GM12878 (cell line): ENCODE measurements at regions not wholly inside any gene's neighbourhood (a gene's known extent, or its start where the extent isn't known, plus 50 kb on each side); places are given as distances from the start of the nearest gene placed in this dataset.

Experiments
- ATAC-seq: fragments of 200-7000 bp; cut with Tn5 transposase; 3 replicates; pipeline ENCODE4 v1.9.1; 2020; ENCODE audit warnings: mild to moderate bottlenecking, moderate library complexity
- BruUV-seq: library from RNA; stranded (reverse); fragments of 400-500 nt; replicated peaks from 2 replicates; lab custom pipeline; 2021; lab: Mats Ljungman, UMichigan
- CTCF ChIA-PET: fragments of 300-600 bp; sonication (Branson Sonifier 250); formaldehyde crosslinking; extraction: SDS; loops from one replicate; lab custom pipeline; 2021; ENCODE audit warnings: inconsistent platforms; lab: Yijun Ruan, JAX
- POLR2A ChIA-PET: fragments of 350-600 bp; formaldehyde crosslinking; extraction: SDS; loops from one replicate; lab custom pipeline; 2021; ENCODE audit warnings: inconsistent platforms; lab: Charles Lee
- RAD21 ChIA-PET: fragments of 300-600 bp; sonication (Branson Sonifier 250); formaldehyde crosslinking; loops from one replicate; lab custom pipeline; 2023; ENCODE audit warnings: antibody characterized with exemption; ENCODE audit not compliant: unreplicated experiment; lab: Charles Lee
- SMC1A ChIA-PET: fragments of 300-600 bp; sonication (Branson Sonifier 250); formaldehyde crosslinking; loops from one replicate; lab custom pipeline; 2023; ENCODE audit not compliant: unreplicated experiment, uncharacterized antibody; lab: Charles Lee
- DNase-seq: peaks from one replicate; pipeline ENCODE4 v3.0.0-alpha.2; 2011; ENCODE audit warnings: low read depth, low spot score
- FAIRE-seq: peaks from 3 replicates; lab custom pipeline; 2011; peaks lifted over from hg19 to GRCh38; lab: Jason Lieb, UNC
- H2AFZ ChIP-seq: 2 replicates; pipeline ENCODE4 v1.6.0; 2011; ENCODE audit warnings: low read depth, low read length, control low read depth; ENCODE audit not compliant: control insufficient read depth
- H3K27ac ChIP-seq: 2 replicates; pipeline ENCODE4 v1.5.1; 2011; ENCODE audit warnings: control low read depth; ENCODE audit not compliant: control insufficient read depth, insufficient read depth
- H3K27me3 ChIP-seq, 2 experiments: replicated peaks in 1 of 2; 2 replicates each; pipeline versions ENCODE4 v1.6.0 to v1.6.1; 2011; ENCODE audit warnings: low read length in 1 of 2; ENCODE audit not compliant: control insufficient read depth in 2 of 2, insufficient read depth in 2 of 2
- H3K36me3 ChIP-seq, 2 experiments: 2 replicates each; pipeline ENCODE4 v1.5.1; 2011; ENCODE audit warnings: low read length in 1 of 2; ENCODE audit not compliant: control insufficient read depth in 2 of 2, insufficient read depth in 2 of 2
- H3K4me1 ChIP-seq: 2 replicates; pipeline ENCODE4 v1.6.1; 2011; ENCODE audit warnings: mild to moderate bottlenecking, low read length, moderate library complexity, mixed read lengths; ENCODE audit not compliant: control insufficient read depth, insufficient read depth
- H3K4me2 ChIP-seq: 2 replicates; pipeline ENCODE4 v1.6.0; 2011; ENCODE audit warnings: control low read depth; ENCODE audit not compliant: control insufficient read depth, insufficient read depth
- H3K4me3 ChIP-seq: fragments of 200-600 bp; sonication (generic); 2 replicates; pipeline ENCODE4 v1.5.1; 2016
- H3K79me2 ChIP-seq: 2 replicates; pipeline ENCODE4 v1.6.0; 2011; ENCODE audit warnings: low read length; ENCODE audit not compliant: control insufficient read depth, insufficient read depth
- H3K9ac ChIP-seq: 2 replicates; pipeline ENCODE4 v1.8.0; 2011; ENCODE audit warnings: low read length, control low read depth, mixed read lengths; ENCODE audit not compliant: control insufficient read depth, insufficient read depth
- H3K9me3 ChIP-seq: replicated peaks from 3 replicates; pipeline ENCODE4 v1.5.1; 2011; ENCODE audit warnings: mild to moderate bottlenecking, low read length; ENCODE audit not compliant: control insufficient read depth, insufficient read depth
- H4K20me1 ChIP-seq: 2 replicates; pipeline ENCODE4 v1.6.0; 2011; ENCODE audit not compliant: control insufficient read depth, insufficient read depth
- BCL11A ChIP-seq: IDR thresholded peaks from 2 replicates; pipeline ENCODE4 v1.6.1; 2011; ENCODE audit warnings: low read depth, low read length
- ETV6 ChIP-seq, 2 experiments: fragments of 450-650 bp in 1 of 2; IDR thresholded peaks in 1 of 2; conservative IDR thresholded peaks in 1 of 2; 2 replicates each; pipeline ENCODE4 v1.6.1; 2014; ENCODE audit warnings: antibody characterized with exemption in 1 of 2, borderline replicate concordance in 1 of 2, low read depth in 1 of 2, mild to moderate bottlenecking in 1 of 2, moderate library complexity in 1 of 2
- EZH2 ChIP-seq: IDR thresholded peaks from 2 replicates; pipeline ENCODE4 v1.6.1; 2012; ENCODE audit warnings: low read depth, mild to moderate bottlenecking, control low read depth, inconsistent platforms, low read length, borderline replicate concordance; ENCODE audit not compliant: control insufficient read depth
- FOS ChIP-seq: IDR thresholded peaks from 3 replicates; pipeline ENCODE4 v1.6.1; 2011; ENCODE audit warnings: borderline replicate concordance; ENCODE audit not compliant: insufficient read length; ENCODE audit errors: extremely low read depth
- JUNB ChIP-seq: IDR thresholded peaks from 2 replicates; pipeline ENCODE4 v1.6.1; 2016; ENCODE audit warnings: antibody characterized with exemption, mild to moderate bottlenecking
- KAT2A ChIP-seq: conservative IDR thresholded peaks from 2 replicates; pipeline ENCODE4 v1.6.1; 2011; ENCODE audit warnings: low read depth, low read length; ENCODE audit not compliant: control insufficient read depth
- MAX ChIP-seq: IDR thresholded peaks from 2 replicates; pipeline ENCODE4 v1.6.1; 2012; ENCODE audit warnings: low read depth, low read length, improper control_type of control experiment
- MEF2A ChIP-seq: IDR thresholded peaks from 2 replicates; pipeline ENCODE4 v1.6.1; 2011; ENCODE audit warnings: low read depth, mild to moderate bottlenecking, low read length, moderate library complexity; ENCODE audit not compliant: insufficient read depth
- PML ChIP-seq: IDR thresholded peaks from 2 replicates; pipeline ENCODE4 v1.6.1; 2012; ENCODE audit warnings: low read length, inconsistent platforms
- RUNX3 ChIP-seq: IDR thresholded peaks from 2 replicates; pipeline ENCODE4 v1.6.1; 2012; ENCODE audit warnings: low read length, inconsistent platforms
- TCF12 ChIP-seq: IDR thresholded peaks from 2 replicates; pipeline ENCODE4 v1.6.1; 2011; ENCODE audit warnings: low read depth, mild to moderate bottlenecking, low read length
- TCF3 ChIP-seq: IDR thresholded peaks from 2 replicates; pipeline ENCODE4 v1.6.1; 2012; ENCODE audit warnings: low read depth, mild to moderate bottlenecking, low read length, borderline replicate concordance; ENCODE audit not compliant: insufficient read depth
- ZNF274 ChIP-seq: IDR thresholded peaks from one replicate; pipeline ENCODE4 v1.8.0; 2011; ENCODE audit not compliant: insufficient read length, insufficient read depth
- WGBS: methylation state at CpG from one replicate; pipeline ENCODE4 v1.1.6; 2016; ENCODE audit warnings: low lambda C conversion rate; ENCODE audit not compliant: insufficient replicate concordance, insufficient coverage; ENCODE audit errors: missing lambda C conversion rate; 5-methylcytosine and 5-hydroxymethylcytosine counted together
- in situ Hi-C: fragments of 300-500 bp; cut with MboI; formaldehyde crosslinking; loops from 9 replicates; pipeline ENCODE4 v1.14.3; 2018; ENCODE audit warnings: mixed read lengths
- intact Hi-C: fragments of 100-400 bp; cut with micrococcal nuclease; formaldehyde crosslinking; loops from one replicate; pipeline ENCODE4 v1.14.2; 2022; ENCODE audit not compliant: unreplicated experiment
- TF ChIP-seq, protein P1 (sequence below): IDR thresholded peaks from 2 replicates; pipeline ENCODE4 v1.6.1; 2011; ENCODE audit warnings: low read depth, low read length, improper control_type of control experiment, borderline replicate concordance
- TF ChIP-seq, protein P2 (sequence below): fragments of 450-650 bp; formaldehyde crosslinking; IDR thresholded peaks from 2 replicates; pipeline ENCODE4 v1.5.0; 2022; ENCODE audit warnings: mild to moderate bottlenecking, missing genetic modification characterization

DNA sequence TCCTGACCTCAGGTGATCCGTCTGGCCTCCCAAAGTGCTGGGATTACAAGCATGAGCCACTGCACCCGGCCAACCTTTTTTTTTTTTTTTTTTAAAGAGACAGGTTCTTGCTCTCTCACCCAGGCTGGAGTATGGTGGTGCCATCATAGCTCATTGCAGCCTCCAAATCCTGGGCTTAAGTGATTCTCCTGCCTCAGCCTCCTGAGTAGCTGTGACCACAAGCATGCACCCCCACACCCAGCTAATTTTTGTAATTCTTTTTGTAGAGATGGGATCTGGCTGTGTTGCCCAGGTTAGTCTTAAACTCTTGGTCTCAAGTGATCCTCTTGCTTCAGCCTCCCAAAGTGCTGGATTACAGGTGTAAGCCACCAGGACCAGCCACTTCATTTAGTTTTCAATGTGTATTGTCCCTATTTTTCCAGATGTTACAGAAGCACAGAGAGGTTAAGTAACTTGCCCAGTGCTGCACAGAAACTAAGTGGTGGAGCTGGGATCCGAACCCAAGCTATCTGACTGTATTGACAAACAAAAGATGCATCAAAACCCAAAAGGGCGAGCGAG lies 55.6 kb upstream of the GRK3 start:
- no TSS peak for BruUV-seq
- Histone ChIP-seq H3K4me3 (no peak overlapping the region), H2AFZ (no peak overlapping the region), H3K79me2 (no peaks in the 10 kb centered on the region), H3K4me1 (no peaks in the 10 kb centered on the region), H3K27me3 (no peaks in the 10 kb centered on the region), H3K9ac (no peak overlapping the region), H4K20me1 (no peaks in the 10 kb centered on the region), H3K9me3 (no peaks in the 10 kb centered on the region), H3K36me3 (no peaks in the 10 kb centered on the region), H3K27ac (no peak overlapping the region), H3K4me2 (no peak overlapping the region)
- ChIA-PET CTCF (interaction anchor here (1.0 to 1.2 kb wide), 2 partner anchors 12 to 35 kb away, joined by 3 to 4 read pairs; no protein-coding TSS in a partner anchor), POLR2A (no interaction called here), RAD21 (no interaction called here), SMC1A (interaction anchor here (0.8 to 1.5 kb wide), 2 partner anchors 12 to 13 kb away, joined by 3 read pairs; no protein-coding TSS in a partner anchor)
- in situ Hi-C loops (no loop called here), intact Hi-C loops (no loop called here)
- ATAC-seq (no peak), FAIRE-seq (no peak), DNase-seq (no peak)
- WGBS: 62% methylated on average over 5 of the region's 5 CpGs
- no peak for TF ChIP-seq ETV6 (conservative IDR thresholded peaks at IDR 0.05 in 1 of 2, IDR thresholded peaks at IDR 0.05 in 1 of 2; ENCODE audit: borderline replicate concordance in 1 of 2, low read depth in 1 of 2)
- no peak for TF ChIP-seq BCL11A
- TF ChIP-seq TCF3: no peak
- no peak for TF ChIP-seq TCF12
- TF ChIP-seq, protein P1, sequence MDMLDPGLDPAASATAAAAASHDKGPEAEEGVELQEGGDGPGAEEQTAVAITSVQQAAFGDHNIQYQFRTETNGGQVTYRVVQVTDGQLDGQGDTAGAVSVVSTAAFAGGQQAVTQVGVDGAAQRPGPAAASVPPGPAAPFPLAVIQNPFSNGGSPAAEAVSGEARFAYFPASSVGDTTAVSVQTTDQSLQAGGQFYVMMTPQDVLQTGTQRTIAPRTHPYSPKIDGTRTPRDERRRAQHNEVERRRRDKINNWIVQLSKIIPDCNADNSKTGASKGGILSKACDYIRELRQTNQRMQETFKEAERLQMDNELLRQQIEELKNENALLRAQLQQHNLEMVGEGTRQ: no peak
- no peak for TF ChIP-seq ZNF274
- TF ChIP-seq, protein P2, sequence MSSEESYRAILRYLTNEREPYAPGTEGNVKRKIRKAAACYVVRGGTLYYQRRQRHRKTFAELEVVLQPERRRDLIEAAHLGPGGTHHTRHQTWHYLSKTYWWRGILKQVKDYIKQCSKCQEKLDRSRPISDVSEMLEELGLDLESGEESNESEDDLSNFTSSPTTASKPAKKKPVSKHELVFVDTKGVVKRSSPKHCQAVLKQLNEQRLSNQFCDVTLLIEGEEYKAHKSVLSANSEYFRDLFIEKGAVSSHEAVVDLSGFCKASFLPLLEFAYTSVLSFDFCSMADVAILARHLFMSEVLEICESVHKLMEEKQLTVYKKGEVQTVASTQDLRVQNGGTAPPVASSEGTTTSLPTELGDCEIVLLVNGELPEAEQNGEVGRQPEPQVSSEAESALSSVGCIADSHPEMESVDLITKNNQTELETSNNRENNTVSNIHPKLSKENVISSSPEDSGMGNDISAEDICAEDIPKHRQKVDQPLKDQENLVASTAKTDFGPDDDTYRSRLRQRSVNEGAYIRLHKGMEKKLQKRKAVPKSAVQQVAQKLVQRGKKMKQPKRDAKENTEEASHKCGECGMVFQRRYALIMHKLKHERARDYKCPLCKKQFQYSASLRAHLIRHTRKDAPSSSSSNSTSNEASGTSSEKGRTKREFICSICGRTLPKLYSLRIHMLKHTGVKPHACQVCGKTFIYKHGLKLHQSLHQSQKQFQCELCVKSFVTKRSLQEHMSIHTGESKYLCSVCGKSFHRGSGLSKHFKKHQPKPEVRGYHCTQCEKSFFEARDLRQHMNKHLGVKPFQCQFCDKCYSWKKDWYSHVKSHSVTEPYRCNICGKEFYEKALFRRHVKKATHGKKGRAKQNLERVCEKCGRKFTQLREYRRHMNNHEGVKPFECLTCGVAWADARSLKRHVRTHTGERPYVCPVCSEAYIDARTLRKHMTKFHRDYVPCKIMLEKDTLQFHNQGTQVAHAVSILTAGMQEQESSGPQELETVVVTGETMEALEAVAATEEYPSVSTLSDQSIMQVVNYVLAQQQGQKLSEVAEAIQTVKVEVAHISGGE (CRISPR knock-in tag): no peak
- TF ChIP-seq EZH2: no peak
- TF ChIP-seq KAT2A: no peak
- TF ChIP-seq JUNB: no peak
- no peak for TF ChIP-seq PML
- TF ChIP-seq FOS: no peak
- TF ChIP-seq MEF2A: no peak
- TF ChIP-seq MAX: no peak
- no peak for TF ChIP-seq RUNX3
